ENCODE measurements at regions not wholly inside any gene's neighbourhood (a gene's known extent, or its start where the extent isn't known, plus 50 kb on each side); places are given as distances from the start of the nearest gene placed in this dataset.

DNA sequence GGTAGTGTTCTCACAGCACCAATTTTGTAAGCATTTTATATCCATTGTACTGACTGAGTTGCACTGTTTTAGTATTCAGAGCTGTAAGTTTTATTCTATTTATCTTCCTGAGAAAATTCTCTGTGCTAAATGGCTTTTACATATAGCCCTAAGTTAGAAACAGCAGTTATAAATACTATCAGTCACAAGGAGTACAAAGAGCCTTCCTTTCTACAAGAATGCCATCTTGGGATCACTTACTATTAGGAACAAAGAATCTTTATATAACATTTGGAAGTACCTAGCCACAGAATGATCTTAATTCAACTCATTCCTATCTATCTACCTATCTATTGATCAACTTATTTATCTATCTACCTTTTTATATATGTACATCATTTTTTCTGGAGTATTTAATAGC, 423.9 kb upstream of the RGS18 start:
- DNase-seq: no peak
- TF ChIP-seq, protein P1, sequence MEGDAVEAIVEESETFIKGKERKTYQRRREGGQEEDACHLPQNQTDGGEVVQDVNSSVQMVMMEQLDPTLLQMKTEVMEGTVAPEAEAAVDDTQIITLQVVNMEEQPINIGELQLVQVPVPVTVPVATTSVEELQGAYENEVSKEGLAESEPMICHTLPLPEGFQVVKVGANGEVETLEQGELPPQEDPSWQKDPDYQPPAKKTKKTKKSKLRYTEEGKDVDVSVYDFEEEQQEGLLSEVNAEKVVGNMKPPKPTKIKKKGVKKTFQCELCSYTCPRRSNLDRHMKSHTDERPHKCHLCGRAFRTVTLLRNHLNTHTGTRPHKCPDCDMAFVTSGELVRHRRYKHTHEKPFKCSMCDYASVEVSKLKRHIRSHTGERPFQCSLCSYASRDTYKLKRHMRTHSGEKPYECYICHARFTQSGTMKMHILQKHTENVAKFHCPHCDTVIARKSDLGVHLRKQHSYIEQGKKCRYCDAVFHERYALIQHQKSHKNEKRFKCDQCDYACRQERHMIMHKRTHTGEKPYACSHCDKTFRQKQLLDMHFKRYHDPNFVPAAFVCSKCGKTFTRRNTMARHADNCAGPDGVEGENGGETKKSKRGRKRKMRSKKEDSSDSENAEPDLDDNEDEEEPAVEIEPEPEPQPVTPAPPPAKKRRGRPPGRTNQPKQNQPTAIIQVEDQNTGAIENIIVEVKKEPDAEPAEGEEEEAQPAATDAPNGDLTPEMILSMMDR (IDR thresholded peaks at IDR 0.05): no peak

DNA sequence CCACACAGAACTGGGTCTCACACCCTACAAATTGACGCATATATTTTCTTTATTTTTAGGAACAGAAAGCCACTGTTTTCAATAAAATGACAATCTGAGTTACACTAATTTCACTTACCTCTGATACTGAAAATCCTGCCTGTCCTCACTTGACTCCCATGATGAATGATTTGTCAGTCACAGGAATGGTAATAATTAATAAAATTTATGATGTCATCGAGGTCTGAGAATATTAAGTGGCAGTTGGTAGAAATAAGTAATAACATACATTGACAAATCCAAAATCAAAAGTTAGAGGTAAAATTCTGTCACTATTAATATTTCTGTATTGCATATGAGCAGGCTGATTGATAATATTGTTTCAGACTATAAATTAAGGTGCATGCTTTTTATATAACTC, 418.7 kb upstream of the RGS18 start:
- Histone ChIP-seq H3K4me1 (no peaks in the 10 kb centered on the region), H3K27me3 (no peaks in the 10 kb centered on the region), H3K36me3 (no peaks in the 10 kb centered on the region), H3K27ac (no peak overlapping the region), H3K4me3 (no peak overlapping the region), H3K9me3 (no peaks in the 10 kb centered on the region)
- intact Hi-C loops (cut with DNase I): no loop called here
- ATAC-seq (no peak), DNase-seq (no peak)
- TF ChIP-seq, protein P1 (IDR thresholded peaks at IDR 0.05): no peak

More for the DNA sequence above, 423.9 kb upstream of the RGS18 start:
- H3K4me1 ChIP-seq: no peaks in the 10 kb centered on the region
- no peak for ATAC-seq
- intact Hi-C loops (cut with DNase I): no loop called here
- H3K9me3 ChIP-seq: no peaks in the 10 kb centered on the region
- no peak overlapping the region for H3K4me3 ChIP-seq
- no peaks in the 10 kb centered on the region for H3K36me3 ChIP-seq
- no peak overlapping the region for H3K27ac ChIP-seq
- H3K27me3 ChIP-seq: no peaks in the 10 kb centered on the region

DNA sequence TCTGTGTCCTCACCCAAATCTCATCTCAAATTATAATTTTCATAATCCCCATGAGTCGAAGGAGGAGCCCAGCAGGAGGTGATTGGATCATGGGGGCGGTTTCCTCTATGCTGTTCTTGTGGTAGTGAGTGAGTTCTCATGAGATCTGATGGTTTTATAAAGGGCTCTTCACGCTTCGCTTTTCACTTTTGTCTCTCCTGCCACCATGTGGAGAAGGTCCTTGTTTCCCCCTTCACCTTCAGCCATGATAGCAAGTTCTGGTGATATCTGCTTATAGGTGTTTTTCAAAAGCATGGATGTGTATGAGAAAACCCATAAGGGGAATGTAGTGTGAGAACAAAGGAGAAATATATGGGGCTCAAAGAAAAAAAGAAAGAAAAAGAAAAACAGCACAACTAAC, 405.9 kb upstream of the RGS18 start:
- no peaks in the 10 kb centered on the region for H3K36me3 ChIP-seq
- no peaks in the 10 kb centered on the region for H3K9me3 ChIP-seq
- TF ChIP-seq, protein P1 (IDR thresholded peaks at IDR 0.05): no peak
- no peaks in the 10 kb centered on the region for H3K27me3 ChIP-seq
- ATAC-seq (no peak), DNase-seq (no peak)
- H3K27ac ChIP-seq: no peak overlapping the region
- intact Hi-C loops (cut with DNase I): no loop called here
- H3K4me1 ChIP-seq: no peaks in the 10 kb centered on the region
- no peak overlapping the region for H3K4me3 ChIP-seq

DNA sequence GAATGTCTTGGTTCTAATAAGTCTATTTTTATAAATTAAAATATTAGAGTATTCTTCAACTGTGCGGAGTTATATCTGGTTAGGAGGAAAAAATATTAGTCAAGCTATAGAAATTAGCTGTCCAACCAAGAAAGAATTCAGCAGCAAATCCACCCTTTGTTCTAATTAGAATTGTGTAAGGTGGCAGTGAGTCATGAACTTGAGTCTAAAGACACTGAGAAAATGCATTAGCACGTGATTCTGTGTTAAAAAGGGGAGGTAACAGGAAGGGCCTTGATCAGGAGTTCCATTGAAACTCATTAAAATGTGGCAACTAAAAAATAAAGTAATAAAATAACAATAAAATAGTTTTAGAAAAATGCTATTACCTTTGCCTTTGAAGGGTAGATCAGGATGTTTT, 398.2 kb upstream of the RGS18 start:
- TF ChIP-seq, protein P1 (IDR thresholded peaks at IDR 0.05): no peak

DNA sequence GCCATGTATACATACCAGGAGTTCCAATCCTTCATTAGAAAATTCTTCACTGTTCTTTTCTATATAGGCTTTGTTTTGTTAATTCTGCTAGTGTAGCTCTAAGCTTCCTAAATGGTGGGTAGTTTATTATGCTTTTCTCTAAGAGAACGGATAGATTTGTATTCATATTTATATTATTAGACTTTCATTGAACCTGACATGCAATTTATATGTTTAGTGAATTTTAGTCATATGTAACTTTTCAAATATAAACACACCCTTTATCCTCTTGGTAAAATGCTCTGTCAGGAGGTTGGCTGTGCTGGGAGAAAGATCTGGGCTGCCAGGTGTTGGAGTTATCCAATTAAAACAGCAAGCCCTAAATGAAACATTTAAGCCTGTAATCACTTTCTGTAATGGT, 369.7 kb upstream of the RGS18 start:
- Histone ChIP-seq H3K4me3 (no peak overlapping the region), H3K9me3 (no peaks in the 10 kb centered on the region), H3K4me1 (no peaks in the 10 kb centered on the region), H3K36me3 (no peaks in the 10 kb centered on the region), H3K27me3 (no peaks in the 10 kb centered on the region), H3K27ac (no peak overlapping the region)
- intact Hi-C loops (cut with DNase I): no loop called here
- ATAC-seq: no peak
- TF ChIP-seq, protein P1 (IDR thresholded peaks at IDR 0.05): no peak
- DNase-seq: no peak

More for the DNA sequence above, 398.2 kb upstream of the RGS18 start:
- Histone ChIP-seq H3K4me1 (no peaks in the 10 kb centered on the region), H3K4me3 (no peak overlapping the region), H3K9me3 (no peaks in the 10 kb centered on the region), H3K27me3 (no peaks in the 10 kb centered on the region), H3K27ac (no peak overlapping the region), H3K36me3 (no peaks in the 10 kb centered on the region)
- DNase-seq: no peak
- intact Hi-C loops (cut with DNase I): no loop called here
- no peak for ATAC-seq

DNA sequence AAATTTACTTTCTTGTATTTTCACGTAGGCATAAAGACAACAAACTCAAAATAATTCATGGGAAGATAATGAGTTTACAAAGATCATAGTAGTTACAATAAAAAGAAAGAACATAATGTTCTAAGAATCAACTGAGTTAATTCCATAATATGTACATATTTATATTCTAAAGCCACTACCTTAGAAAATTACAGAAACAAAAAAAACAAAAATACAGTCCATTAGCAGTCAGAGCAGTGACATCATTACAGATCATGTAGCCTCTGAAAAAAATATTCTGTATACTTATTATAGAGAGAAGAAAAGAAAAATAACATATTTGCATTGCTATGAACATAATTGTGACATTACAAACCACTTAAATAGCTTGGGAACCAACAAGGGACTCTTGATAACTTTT, 360.1 kb upstream of the RGS18 start:
- no peaks in the 10 kb centered on the region for H3K9me3 ChIP-seq
- H3K36me3 ChIP-seq: no peaks in the 10 kb centered on the region
- intact Hi-C loops (cut with DNase I): no loop called here
- H3K4me1 ChIP-seq: no peaks in the 10 kb centered on the region
- H3K27ac ChIP-seq: no peak overlapping the region
- TF ChIP-seq, protein P1 (IDR thresholded peaks at IDR 0.05): no peak
- no peak overlapping the region for H3K4me3 ChIP-seq
- DNase-seq (no peak), ATAC-seq (no peak)
- no peaks in the 10 kb centered on the region for H3K27me3 ChIP-seq
